ENCODE measurements at regions not wholly inside any gene's neighbourhood (a gene's known extent, or its start where the extent isn't known, plus 50 kb on each side); places are given as distances from the start of the nearest gene placed in this dataset.

DNA sequence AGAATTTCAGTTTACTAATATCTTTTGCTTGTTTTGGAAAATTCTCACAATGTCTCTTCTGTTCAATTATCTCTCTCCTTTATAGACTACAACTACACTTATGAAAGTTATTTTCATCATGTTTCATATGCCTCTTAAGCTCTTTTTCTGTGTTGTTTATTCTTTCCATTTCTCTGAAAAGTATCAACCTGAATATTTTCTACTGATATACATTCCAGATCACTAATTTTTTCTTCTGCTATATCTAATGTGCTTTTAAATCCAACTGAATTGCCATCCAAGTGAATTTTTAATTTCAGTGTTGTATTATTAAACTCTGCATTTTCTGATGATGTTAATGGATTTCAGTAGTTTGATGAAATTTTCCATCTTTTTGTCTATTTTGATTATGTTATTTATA is 301.3 kb downstream of the HRH4 start:
- TF ChIP-seq, protein P1, sequence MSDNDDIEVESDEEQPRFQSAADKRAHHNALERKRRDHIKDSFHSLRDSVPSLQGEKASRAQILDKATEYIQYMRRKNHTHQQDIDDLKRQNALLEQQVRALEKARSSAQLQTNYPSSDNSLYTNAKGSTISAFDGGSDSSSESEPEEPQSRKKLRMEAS (IDR thresholded peaks at IDR 0.05) = no peak
- TF ChIP-seq, protein P2, sequence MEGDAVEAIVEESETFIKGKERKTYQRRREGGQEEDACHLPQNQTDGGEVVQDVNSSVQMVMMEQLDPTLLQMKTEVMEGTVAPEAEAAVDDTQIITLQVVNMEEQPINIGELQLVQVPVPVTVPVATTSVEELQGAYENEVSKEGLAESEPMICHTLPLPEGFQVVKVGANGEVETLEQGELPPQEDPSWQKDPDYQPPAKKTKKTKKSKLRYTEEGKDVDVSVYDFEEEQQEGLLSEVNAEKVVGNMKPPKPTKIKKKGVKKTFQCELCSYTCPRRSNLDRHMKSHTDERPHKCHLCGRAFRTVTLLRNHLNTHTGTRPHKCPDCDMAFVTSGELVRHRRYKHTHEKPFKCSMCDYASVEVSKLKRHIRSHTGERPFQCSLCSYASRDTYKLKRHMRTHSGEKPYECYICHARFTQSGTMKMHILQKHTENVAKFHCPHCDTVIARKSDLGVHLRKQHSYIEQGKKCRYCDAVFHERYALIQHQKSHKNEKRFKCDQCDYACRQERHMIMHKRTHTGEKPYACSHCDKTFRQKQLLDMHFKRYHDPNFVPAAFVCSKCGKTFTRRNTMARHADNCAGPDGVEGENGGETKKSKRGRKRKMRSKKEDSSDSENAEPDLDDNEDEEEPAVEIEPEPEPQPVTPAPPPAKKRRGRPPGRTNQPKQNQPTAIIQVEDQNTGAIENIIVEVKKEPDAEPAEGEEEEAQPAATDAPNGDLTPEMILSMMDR (IDR thresholded peaks at IDR 0.05; ENCODE audit: low read depth, low read length, missing input control) = no peak
- TF ChIP-seq TAF1 (conservative IDR thresholded peaks at IDR 0.05) (no peak), SP1 (IDR thresholded peaks at IDR 0.05) (no peak), JUND (IDR thresholded peaks at IDR 0.05) (no peak), YY1 (IDR thresholded peaks at IDR 0.05) (no peak), FOXA1 (IDR thresholded peaks at IDR 0.05) (no peak), RAD21 (IDR thresholded peaks at IDR 0.05) (no peak)
- TF ChIP-seq, protein P3, sequence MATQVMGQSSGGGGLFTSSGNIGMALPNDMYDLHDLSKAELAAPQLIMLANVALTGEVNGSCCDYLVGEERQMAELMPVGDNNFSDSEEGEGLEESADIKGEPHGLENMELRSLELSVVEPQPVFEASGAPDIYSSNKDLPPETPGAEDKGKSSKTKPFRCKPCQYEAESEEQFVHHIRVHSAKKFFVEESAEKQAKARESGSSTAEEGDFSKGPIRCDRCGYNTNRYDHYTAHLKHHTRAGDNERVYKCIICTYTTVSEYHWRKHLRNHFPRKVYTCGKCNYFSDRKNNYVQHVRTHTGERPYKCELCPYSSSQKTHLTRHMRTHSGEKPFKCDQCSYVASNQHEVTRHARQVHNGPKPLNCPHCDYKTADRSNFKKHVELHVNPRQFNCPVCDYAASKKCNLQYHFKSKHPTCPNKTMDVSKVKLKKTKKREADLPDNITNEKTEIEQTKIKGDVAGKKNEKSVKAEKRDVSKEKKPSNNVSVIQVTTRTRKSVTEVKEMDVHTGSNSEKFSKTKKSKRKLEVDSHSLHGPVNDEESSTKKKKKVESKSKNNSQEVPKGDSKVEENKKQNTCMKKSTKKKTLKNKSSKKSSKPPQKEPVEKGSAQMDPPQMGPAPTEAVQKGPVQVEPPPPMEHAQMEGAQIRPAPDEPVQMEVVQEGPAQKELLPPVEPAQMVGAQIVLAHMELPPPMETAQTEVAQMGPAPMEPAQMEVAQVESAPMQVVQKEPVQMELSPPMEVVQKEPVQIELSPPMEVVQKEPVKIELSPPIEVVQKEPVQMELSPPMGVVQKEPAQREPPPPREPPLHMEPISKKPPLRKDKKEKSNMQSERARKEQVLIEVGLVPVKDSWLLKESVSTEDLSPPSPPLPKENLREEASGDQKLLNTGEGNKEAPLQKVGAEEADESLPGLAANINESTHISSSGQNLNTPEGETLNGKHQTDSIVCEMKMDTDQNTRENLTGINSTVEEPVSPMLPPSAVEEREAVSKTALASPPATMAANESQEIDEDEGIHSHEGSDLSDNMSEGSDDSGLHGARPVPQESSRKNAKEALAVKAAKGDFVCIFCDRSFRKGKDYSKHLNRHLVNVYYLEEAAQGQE (IDR thresholded peaks at IDR 0.05) = no peak

Data from liver (tissue), 3 donors.